BE2C (cell line): ENCODE measurements at regions not wholly inside any gene's neighbourhood (a gene's known extent, or its start where the extent isn't known, plus 50 kb on each side); places are given as distances from the start of the nearest gene placed in this dataset.

ENCODE experiments used
- DNase-seq: peaks from one replicate; pipeline ENCODE4 v3.0.0-alpha.2; 2020
- H3K27me3 ChIP-seq: fragments of 250-450 bp; sonication (Bioruptor Pico); 2 replicates; pipeline ENCODE4 v1.5.1; 2020; ENCODE audit warnings: mild to moderate bottlenecking
- H3K36me3 ChIP-seq: fragments of 250-450 bp; sonication (Bioruptor Pico); 2 replicates; pipeline ENCODE4 v1.5.1; 2020; ENCODE audit warnings: mild to moderate bottlenecking
- H3K4me1 ChIP-seq: fragments of 250-450 bp; sonication (Bioruptor Pico); 2 replicates; pipeline ENCODE4 v1.5.1; 2020
- H3K4me3 ChIP-seq: 2 replicates; pipeline ENCODE4 v1.5.1; 2011; ENCODE audit warnings: low read depth, low read length
- H3K9me3 ChIP-seq: fragments of 250-450 bp; sonication (Bioruptor Pico); 2 replicates; pipeline ENCODE4 v1.5.1; 2020
- TF ChIP-seq, protein P1 (sequence below): IDR thresholded peaks from 2 replicates; pipeline ENCODE4 v1.5.1; 2012; ENCODE audit warnings: mild to moderate bottlenecking, low read depth, low read length

DNA sequence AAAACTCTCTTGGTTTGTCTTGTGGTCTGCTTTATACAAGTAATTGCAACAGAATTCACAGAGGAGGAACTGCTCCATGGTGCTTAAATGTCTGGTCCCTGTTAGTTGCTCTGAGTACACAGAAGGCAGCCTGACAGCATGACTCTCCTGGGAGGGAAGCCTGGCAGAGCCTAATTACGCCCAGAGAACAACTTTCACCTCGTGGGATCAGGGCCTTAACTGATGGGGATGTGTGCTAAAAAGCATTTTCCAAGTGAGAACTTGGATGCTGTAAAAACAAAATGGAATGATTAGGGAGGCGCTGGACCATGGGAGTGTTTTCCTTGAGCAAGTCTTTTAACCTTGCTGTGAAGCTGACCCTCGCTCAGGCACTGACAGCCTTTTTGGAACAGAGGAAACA is 154.0 kb upstream of the TENM4 start:
- H3K27me3 ChIP-seq = no peaks in the 10 kb centered on the region
- DNase-seq = no peak
- no peak overlapping the region for H3K4me3 ChIP-seq
- no peaks in the 10 kb centered on the region for H3K36me3 ChIP-seq
- no peaks in the 10 kb centered on the region for H3K9me3 ChIP-seq
- TF ChIP-seq, protein P1, sequence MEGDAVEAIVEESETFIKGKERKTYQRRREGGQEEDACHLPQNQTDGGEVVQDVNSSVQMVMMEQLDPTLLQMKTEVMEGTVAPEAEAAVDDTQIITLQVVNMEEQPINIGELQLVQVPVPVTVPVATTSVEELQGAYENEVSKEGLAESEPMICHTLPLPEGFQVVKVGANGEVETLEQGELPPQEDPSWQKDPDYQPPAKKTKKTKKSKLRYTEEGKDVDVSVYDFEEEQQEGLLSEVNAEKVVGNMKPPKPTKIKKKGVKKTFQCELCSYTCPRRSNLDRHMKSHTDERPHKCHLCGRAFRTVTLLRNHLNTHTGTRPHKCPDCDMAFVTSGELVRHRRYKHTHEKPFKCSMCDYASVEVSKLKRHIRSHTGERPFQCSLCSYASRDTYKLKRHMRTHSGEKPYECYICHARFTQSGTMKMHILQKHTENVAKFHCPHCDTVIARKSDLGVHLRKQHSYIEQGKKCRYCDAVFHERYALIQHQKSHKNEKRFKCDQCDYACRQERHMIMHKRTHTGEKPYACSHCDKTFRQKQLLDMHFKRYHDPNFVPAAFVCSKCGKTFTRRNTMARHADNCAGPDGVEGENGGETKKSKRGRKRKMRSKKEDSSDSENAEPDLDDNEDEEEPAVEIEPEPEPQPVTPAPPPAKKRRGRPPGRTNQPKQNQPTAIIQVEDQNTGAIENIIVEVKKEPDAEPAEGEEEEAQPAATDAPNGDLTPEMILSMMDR = no peak
- H3K4me1 ChIP-seq = no peaks in the 10 kb centered on the region

DNA sequence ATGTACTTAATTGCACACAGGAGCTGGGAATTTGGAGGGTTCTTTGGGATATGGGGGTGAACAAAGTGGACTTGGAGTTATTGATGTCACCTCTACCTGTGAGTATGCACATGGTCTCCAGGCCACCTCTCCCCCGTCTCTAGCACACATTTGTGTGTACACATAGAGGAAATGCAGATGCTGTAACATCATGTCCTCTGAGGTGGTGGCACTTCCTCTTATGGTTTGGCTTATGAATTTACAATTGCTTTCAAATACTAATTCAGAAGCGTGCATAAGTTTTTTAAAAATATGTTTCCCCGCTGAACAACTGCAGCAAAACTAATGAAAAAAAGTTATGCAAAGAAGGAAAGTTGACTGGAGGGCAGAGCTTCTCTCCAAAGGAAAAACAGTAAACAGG is 152.0 kb upstream of the TENM4 start:
- H3K9me3 ChIP-seq = no peaks in the 10 kb centered on the region
- no peaks in the 10 kb centered on the region for H3K4me1 ChIP-seq
- no peak overlapping the region for H3K4me3 ChIP-seq
- no peak for DNase-seq
- H3K27me3 ChIP-seq = no peaks in the 10 kb centered on the region
- no peaks in the 10 kb centered on the region for H3K36me3 ChIP-seq
- TF ChIP-seq, protein P1 = no peak

DNA sequence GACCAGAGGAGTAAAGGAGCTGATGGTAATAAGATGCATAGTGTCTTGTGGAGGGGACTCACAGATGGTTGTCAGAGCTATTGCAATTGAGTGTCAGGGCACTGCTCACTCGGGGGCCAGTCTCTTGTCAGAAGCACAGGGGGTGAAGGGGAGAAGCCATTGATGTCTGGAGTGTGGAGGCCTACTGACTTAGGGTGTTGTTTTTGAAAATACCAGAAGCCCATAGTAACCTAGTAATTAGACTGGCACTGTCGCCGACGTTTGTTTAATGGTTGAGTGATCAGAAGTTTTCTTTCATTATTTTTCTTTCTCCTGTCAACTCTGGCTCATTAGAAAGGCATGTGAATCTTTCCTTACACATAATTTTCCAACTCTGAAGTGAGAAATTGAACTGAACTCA is 151.6 kb upstream of the TENM4 start:
- Histone ChIP-seq H3K4me3 (no peak overlapping the region), H3K9me3 (no peaks in the 10 kb centered on the region), H3K27me3 (no peaks in the 10 kb centered on the region), H3K36me3 (no peaks in the 10 kb centered on the region), H3K4me1 (no peaks in the 10 kb centered on the region)
- TF ChIP-seq, protein P1 = no peak
- DNase-seq = no peak

DNA sequence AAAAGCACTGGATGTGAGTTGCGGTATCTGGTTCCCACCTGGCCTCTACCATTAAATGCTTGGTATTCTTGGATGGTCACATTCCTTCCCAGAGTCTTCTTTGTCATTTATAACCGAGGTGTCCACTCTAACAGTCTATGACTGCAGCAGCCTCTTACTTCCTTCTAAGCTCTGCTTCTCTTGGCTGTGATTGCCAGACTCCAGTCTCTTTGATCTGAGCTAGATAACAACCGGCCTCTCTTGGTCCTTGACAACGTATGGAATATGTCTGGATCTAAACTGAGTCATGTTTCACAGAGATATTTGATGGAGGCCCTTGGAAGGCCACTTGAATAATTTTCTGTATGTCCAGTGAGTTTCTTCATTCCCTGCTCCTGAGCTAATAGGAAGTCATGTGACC is 141.6 kb upstream of the TENM4 start:
- H3K9me3 ChIP-seq = no peaks in the 10 kb centered on the region; the same call in 1 of the 2 replicates
- TF ChIP-seq, protein P1 = no peak
- no peaks in the 10 kb centered on the region for H3K27me3 ChIP-seq
- no peak overlapping the region for H3K4me3 ChIP-seq
- no peak for DNase-seq
- H3K4me1 ChIP-seq = no peaks in the 10 kb centered on the region
- no peaks in the 10 kb centered on the region for H3K36me3 ChIP-seq

DNA sequence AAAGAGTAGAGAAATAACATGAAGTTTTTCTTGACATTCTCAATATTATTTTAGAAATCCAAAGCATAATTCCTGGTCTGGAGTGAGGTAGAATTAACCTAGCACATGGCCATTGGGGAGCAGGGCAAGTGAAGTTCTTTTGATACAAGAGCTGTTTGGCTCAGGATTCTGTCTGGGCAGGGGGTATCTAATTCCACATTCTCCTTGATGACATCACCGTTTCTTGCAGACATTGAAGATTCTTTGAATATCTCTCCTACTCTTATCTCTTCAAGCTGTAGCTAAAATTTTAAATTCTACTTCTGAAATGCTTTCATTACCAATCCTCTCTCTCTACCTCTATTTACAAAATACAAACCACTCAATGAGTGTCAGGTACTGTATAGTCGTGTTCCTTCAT is 138.2 kb upstream of the TENM4 start:
- DNase-seq = no peak
- Histone ChIP-seq H3K9me3 (no peaks in the 10 kb centered on the region), H3K4me1 (no peaks in the 10 kb centered on the region), H3K4me3 (no peak overlapping the region), H3K36me3 (no peaks in the 10 kb centered on the region), H3K27me3 (no peaks in the 10 kb centered on the region)
- TF ChIP-seq, protein P1 = no peak

DNA sequence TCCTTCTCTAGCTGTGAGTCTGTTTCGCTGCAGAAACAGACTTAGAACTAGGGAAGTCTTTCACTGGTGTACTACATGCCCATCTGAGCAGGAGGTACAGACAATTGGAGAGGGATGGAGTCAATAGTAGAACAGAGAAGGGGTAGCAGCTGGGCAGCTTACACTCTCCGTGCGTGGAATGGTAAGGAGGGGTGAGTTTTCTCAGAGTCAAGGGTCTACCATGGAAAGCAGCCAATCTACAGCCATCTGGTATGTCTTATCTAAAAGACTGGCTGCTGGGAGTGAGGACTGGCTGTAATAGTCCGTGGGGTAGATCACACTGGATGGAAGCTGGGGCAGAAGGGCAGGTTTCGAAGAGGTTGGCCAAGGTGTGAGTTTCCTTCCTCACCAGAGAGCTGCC is 137.3 kb upstream of the TENM4 start:
- Histone ChIP-seq H3K36me3 (no peaks in the 10 kb centered on the region), H3K27me3 (no peaks in the 10 kb centered on the region), H3K4me1 (no peaks in the 10 kb centered on the region), H3K9me3 (no peaks in the 10 kb centered on the region), H3K4me3 (no peak overlapping the region)
- TF ChIP-seq, protein P1 = no peak
- no peak for DNase-seq
